ENCODE measurements at regions not wholly inside any gene's neighbourhood (a gene's known extent, or its start where the extent isn't known, plus 50 kb on each side); places are given as distances from the start of the nearest gene placed in this dataset.
"Not testable (repeated sequence)": the region's sequence is repeated elsewhere in the genome, so short reads cannot be mapped to it uniquely, and the experiment has no call there.

- DNase-seq (ENCODE audit: low read depth) = no peak
Measured at GRCh38 chr6:21846541-21847451, 253.2 kb downstream of the SOX4 start.

DNA sequence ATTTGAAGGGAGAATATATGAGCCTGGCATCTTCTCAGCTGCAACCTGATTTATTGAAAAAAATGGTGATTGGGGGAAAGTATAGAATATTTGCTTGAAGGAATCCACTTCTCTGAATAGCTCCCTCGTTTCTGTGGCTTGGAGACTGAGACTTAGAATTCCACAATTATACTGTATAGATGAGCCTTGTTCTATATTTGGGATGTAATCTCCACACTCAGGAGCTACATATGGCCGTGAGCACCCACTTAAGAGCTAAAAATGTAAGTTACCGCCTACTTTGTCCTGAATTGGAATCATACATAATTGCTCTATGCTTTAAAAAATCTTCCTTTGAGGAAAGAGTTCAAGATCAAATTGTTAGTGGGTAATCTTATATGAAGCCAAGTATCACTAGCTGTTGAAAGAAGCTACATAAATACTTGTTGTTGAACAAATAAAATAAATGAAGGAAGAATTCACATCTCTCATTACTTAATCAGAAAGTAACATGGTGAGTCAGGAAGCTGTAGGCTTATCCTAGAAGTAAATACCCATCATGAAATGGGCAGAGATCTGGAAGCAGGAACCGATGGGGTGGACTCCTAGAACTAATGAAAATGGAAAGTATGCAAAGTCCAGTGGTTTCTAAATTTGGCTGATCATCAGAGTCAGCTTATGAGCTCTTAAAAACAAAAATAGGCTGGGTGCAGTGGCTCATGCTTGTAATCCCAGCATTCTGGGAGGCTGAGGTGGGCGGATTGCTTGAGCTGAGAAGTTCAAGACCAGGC lies 254.3 kb downstream of the SOX4 start:
- DNase-seq (ENCODE audit: low read depth) = no peak

- no peak for DNase-seq (ENCODE audit: low read depth)
Measured at GRCh38 chr6:21850691-21851090, 257.1 kb downstream of the SOX4 start.

GRCh38 chr6:21855811-21856455 lies 262.4 kb downstream of the SOX4 start:
- no peak for DNase-seq (ENCODE audit: low read depth)

GRCh38 chr6:21856456-21856825 lies 262.9 kb downstream of the SOX4 start:
- DNase-seq (ENCODE audit: low read depth) = no peak

GRCh38 chr6:21856844-21857243 lies 263.3 kb downstream of the SOX4 start:
- DNase-seq (ENCODE audit: low read depth) = no peak

DNA sequence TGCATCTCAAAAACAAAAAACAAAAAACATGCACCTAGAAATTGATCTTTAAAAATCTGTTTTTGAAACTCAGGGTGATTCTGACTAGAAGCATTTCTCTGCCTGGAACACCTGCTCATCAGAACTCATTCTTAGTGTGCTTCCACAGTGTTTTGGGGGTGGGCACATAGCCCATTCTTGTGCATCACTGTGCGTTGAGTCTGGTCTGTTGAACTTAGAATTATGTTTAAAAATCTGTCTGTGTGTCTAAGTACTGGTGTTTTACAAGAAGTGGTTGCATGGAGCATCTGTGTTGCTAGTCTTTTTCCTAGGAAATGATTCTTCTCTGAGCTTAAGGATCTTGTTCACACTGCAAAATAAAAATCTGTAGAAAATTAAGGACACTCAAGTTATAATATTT lies 264.5 kb downstream of the SOX4 start:
- no peak for DNase-seq (ENCODE audit: low read depth)

GRCh38 chr6:21859193-21859735 lies 265.7 kb downstream of the SOX4 start:
- no peak for DNase-seq (ENCODE audit: low read depth)

- DNase-seq (ENCODE audit: low read depth) = no peak
Measured at GRCh38 chr6:21861942-21862341, 268.4 kb downstream of the SOX4 start.

DNA sequence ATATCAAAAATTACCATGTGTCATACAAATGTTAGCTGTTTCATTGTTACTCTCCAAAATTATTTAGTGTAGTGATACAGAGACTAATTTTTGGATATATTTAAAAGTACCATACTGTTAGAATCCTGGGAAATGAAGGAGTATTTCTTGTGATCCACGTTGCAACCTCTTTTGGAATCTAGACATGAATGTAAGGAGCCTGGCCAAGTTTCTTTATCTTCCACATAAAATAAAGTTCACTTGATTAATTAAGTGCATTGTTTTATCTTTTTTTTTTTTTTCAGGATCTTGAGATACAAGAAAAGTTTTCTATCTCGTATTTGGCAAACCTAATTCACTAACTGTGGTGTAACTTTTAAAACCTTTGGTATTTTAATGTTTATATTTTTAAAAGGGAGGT lies 270.7 kb downstream of the SOX4 start:
- DNase-seq (ENCODE audit: low read depth) = no peak

- no peak for DNase-seq (ENCODE audit: low read depth)
Measured at GRCh38 chr6:21868226-21868625, 274.7 kb downstream of the SOX4 start.

DNA sequence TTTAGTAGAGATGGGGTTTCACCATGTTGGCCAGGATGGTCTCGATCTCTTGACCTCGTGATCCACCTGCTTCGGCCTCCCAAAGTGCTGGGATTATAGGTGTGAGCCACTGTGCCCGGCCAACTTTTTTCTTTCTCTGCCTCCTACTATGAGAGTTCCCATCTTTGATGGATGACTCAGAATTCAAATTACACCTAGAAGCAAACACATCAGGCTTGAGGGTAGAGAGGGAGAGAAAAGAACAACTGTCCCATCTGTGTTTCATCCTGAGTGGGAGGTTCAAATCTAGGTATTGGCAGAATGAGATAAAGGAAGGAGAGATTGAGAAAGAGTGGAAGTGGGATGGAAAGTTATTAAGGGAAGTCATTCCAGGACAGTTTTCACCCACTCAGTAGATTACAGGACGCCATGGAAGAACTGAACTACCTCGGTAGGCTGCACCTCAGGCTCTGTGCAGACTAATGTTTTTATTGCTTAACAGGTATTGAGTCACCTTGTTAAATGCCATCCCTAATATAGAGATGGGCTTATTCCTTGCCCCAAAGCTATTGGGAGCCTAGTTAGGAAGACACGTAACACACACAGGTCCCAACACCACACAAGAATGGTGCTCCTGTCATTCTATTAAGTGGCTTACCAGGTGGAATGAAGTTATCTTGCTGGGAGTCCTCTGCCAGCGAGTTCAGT lies 275.7 kb downstream of the SOX4 start:
- DNase-seq (ENCODE audit: low read depth) = no peak

DNA sequence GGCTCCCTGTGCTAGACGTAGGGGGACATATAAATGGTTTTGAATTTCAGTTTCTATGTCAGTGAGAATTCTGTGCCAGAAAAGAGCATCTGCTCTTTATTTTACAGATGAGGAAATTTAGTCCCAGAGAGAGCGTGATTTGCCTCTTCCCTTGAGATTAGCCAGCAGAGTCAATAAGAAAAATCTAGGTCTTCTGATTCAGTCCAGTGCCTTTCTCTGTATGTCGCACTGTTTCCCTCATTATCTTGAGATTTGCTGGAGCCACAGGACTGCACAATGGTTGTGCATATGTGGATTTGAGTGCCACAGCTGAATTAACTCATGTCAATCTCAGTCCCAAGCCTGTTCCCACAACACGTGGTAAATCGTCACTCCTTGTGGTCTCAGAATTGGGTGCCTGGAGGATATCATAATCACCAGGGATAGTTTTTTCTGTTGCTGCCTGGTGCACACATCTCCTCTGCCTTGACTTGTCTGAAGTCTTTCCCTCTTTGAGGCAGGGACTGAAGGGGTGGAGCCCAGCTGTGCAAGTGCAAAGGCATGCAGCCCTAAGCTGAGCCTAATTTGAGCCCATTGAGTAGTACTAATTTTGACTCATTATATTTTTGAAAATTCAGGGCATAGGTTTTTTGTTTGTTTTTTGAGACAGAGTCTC lies 276.7 kb downstream of the SOX4 start:
- no peak for DNase-seq (ENCODE audit: low read depth)

DNA sequence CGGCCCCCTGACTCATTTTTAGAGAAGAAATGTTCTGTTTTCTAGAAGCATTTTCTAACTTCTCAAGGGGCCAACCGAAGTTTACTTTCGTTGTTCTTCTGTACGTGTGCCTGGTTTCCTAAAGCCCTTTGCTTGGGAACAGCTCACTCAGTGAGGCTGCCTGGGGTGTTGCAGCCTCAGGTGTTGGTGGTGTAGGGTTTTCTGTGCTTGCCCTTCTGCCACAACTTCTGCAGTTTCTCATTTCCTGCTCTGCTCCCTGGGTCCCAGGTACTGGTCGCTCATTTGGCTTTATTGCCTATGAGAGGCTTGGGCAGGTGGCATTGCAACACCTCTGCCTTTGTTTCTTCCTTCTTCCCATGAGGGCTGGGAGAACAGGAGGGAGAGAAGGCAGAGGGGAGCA lies 278.3 kb downstream of the SOX4 start:
- no peak for DNase-seq (ENCODE audit: low read depth)

DNA sequence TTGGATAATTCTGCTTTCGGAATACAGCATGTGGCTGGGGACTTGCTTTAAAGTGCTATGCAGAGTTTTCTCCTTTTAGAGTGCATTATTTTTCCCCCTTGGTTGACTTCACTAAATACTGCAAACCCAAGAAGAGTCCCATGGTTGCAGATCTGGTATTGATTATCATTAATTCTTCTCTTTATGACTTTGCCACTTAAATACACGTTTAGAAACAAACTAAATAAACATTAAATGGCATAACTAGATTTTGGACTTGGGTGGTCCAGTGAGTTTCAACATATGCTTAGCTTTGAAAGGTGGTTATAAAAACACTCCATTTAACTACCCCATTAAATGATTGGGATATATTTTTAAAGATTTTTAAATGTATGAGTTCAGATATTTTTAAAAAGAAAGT lies 279.2 kb downstream of the SOX4 start:
- no peak for DNase-seq (ENCODE audit: low read depth)

DNA sequence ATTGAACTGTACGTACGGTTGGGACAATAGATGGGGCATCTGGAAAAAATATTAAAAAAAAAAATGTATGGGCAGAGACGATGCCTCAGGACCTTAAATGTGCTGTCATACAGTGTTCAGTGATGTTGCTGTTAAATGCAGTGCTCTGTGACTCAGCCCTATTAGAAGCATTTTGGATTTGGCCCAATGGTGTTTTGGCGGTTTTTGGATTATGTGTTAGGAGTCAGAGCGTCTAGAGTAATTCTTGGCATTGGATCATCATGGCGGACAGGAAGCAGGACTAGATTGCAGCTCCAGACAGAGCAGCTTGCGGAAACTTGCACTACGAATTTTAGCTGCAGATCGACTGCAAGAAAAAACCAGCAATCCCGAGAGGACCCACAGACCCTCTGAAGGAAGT lies 280.0 kb downstream of the SOX4 start:
- peak; percentile 76 for DNase-seq (ENCODE audit: low read depth)

DNA sequence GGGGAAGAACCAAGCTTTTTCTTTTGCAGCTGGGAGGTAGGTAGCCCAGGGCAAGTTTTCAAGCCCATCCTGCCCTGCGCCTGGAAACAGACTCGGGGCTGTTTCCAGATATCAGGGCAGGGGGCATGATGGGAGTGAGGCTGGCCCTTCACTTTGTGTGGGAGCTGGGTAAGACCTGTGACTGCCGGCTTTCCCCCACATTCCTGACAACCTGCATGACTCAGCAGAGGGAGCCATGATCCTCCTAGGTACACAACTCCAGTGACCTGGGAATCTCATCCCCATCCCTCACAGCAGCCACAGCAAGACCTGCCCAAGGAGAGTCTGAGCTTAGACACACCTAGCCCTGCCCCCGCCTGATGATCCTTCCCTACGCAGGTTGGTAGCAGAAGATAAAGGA lies 280.8 kb downstream of the SOX4 start:
- DNase-seq (ENCODE audit: low read depth) = no peak

DNA sequence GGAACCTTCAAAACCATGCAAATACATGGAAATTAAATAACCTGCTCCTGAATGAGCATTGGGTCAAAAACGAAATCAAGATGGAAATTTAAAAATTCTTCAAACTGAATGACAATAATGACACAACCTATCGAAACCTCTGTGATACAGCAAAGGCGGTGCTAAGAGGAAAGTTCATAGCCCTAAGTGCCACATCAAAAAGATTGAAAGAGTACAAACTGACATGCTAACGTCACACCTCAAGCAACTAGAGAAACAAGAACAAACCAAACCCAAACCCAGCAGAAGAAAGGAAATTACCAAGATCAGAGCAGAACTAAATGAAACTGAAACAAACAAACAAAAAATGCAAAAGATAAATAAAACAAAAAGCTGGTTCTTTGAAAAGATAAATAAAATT lies 283.5 kb downstream of the SOX4 start:
- DNase-seq (ENCODE audit: low read depth) = not testable (repeated sequence)

DNA sequence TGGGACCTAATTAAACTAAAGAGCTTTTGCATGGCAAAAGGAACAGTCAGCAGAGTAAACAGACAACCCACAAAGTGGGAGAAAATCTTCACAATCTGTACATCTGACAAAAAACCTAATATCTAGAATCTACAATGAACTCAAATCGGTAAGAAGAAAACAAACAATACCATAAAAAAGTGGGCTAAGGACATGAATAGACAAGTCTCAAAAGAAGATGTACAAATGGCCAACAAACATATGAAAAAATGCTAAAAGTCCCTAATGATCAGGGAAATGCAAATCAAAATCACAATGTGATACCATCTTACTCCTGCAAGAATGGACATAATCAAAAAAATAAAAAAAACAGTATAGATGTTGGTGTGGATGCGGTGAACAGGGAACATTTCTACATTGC lies 286.7 kb downstream of the SOX4 start:
- not testable (repeated sequence) for DNase-seq (ENCODE audit: low read depth)

- no peak for DNase-seq (ENCODE audit: low read depth)
Measured at GRCh38 chr6:21881969-21882465, 288.5 kb downstream of the SOX4 start.

Measured in forelimb muscle (tissue), 1 donor.